Lower leg skin (tissue), 4 donors: ENCODE measurements at regions not wholly inside any gene's neighbourhood (a gene's known extent, or its start where the extent isn't known, plus 50 kb on each side); places are given as distances from the start of the nearest gene placed in this dataset.
"Not testable (repeated sequence)": the region's sequence is repeated elsewhere in the genome, so short reads cannot be mapped to it uniquely, and the experiment has no call there.

ENCODE experiments used
- DNase-seq, 2 donors: peaks; one replicate each; pipeline ENCODE4 v3.0.0-alpha.2; 2019; ENCODE audit warnings: low spot score in 2 of 2
- H3K4me3 ChIP-seq: fragments of 200-600 bp; sonication (generic); 2 replicates; pipeline ENCODE4 v1.5.1; 2017; ENCODE audit warnings: mild to moderate bottlenecking, low read depth; ENCODE audit not compliant: poor library complexity, severe bottlenecking
- POLR2A ChIP-seq, 2 donors: fragments of 450-650 bp; IDR thresholded peaks; one replicate each; pipeline ENCODE4 v1.6.1; 2016 to 2017; ENCODE audit warnings: antibody characterized with exemption in 2 of 2, mild to moderate bottlenecking in 1 of 2, moderate library complexity in 1 of 2
- WGBS, 2 donors: methylation state at CpG; one replicate each; pipeline ENCODE4 v1.1.5; 2018; 5-methylcytosine and 5-hydroxymethylcytosine counted together
- intact Hi-C: fragments of 100-400 bp; cut with DNase I; formaldehyde crosslinking; loops from one replicate; pipeline ENCODE4 v1.15.0; 2023; ENCODE audit warnings: low total_unique reads
- TF ChIP-seq, protein P1 (sequence below), 3 donors: fragments of 450-650 bp; IDR thresholded peaks; one replicate each; pipeline ENCODE4 v1.5.1; 2016; ENCODE audit warnings: antibody characterized with exemption in 3 of 3, mild to moderate bottlenecking in 3 of 3, moderate library complexity in 2 of 3

DNA sequence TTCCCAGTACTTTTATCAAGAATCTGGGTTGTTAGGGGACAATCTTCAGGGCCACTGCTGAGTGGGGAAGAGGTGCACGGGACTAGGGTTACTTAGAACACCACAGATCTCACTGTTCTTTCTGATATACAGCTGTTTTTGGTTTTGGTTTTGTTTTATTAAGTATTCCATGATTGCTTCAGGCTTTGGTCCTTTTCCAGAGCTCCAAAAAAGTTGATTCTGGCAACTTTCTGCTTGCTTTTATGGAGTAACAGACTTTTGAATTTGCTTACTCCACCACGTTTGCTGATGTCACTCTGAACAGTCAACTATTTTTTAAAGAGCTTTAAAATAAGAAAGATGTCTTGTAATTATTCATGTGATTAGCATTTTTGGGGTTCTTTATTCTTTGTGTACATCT is 368.1 kb upstream of the FOXG1 start:
- 25 to 33% methylated on average over 2 of the region's 2 CpGs for WGBS, 2 donors
- no peak overlapping the region for H3K4me3 ChIP-seq
- TF ChIP-seq, protein P1, sequence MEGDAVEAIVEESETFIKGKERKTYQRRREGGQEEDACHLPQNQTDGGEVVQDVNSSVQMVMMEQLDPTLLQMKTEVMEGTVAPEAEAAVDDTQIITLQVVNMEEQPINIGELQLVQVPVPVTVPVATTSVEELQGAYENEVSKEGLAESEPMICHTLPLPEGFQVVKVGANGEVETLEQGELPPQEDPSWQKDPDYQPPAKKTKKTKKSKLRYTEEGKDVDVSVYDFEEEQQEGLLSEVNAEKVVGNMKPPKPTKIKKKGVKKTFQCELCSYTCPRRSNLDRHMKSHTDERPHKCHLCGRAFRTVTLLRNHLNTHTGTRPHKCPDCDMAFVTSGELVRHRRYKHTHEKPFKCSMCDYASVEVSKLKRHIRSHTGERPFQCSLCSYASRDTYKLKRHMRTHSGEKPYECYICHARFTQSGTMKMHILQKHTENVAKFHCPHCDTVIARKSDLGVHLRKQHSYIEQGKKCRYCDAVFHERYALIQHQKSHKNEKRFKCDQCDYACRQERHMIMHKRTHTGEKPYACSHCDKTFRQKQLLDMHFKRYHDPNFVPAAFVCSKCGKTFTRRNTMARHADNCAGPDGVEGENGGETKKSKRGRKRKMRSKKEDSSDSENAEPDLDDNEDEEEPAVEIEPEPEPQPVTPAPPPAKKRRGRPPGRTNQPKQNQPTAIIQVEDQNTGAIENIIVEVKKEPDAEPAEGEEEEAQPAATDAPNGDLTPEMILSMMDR (IDR thresholded peaks at IDR 0.05), result no peak
- no peak for TF ChIP-seq POLR2A (IDR thresholded peaks at IDR 0.05)
- no peak for DNase-seq
- intact Hi-C loops, result no loop called here

DNA sequence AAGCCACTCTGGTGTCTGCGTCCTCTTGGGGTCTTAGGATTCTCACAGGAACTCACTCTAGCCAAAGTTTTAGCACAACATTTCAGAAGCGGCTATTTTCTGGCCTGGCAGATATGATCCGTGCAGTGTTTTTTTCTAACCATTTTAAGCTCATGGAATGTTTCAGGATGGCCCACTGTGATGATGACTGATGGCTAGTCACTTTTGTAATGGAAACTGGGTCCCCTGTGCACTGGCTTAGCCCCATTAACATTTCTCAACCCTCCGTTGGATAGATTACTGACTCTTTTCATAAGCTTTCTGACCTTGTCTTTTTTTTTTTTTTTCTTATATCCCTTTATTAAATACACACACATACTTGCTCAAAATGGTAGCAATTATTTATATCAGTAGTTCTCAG is 364.9 kb upstream of the FOXG1 start:
- H3K4me3 ChIP-seq, DNase-seq, intact Hi-C loops: not testable (repeated sequence)
- 71 to 100% methylated on average over 1 of the region's 4 CpGs for WGBS, 2 donors

DNA sequence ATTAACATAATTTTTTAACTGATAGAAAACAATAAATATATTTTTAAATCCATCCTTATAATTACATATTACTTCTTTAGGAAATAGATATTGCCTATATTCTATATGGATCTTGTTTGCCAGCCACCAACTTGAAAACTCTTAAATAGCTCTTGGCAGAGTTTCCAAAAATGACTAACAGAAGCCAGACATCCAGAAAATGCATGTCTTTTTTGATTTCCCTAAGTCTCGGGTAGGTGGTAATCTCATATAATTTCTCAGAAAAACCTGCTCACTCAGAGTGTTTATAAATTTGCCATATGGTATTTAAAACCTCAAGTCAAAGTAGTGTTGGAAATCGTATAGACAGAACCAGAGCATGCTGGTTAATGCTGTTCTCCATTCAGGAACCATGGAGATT is 360.4 kb upstream of the FOXG1 start:
- TF ChIP-seq POLR2A (IDR thresholded peaks at IDR 0.05), result no peak
- TF ChIP-seq, protein P1 (IDR thresholded peaks at IDR 0.05), result no peak
- DNase-seq, result no peak
- intact Hi-C loops, result no loop called here
- WGBS, 2 donors, result 14 to 27% methylated on average over 2 of the region's 2 CpGs
- H3K4me3 ChIP-seq, result no peak overlapping the region

DNA sequence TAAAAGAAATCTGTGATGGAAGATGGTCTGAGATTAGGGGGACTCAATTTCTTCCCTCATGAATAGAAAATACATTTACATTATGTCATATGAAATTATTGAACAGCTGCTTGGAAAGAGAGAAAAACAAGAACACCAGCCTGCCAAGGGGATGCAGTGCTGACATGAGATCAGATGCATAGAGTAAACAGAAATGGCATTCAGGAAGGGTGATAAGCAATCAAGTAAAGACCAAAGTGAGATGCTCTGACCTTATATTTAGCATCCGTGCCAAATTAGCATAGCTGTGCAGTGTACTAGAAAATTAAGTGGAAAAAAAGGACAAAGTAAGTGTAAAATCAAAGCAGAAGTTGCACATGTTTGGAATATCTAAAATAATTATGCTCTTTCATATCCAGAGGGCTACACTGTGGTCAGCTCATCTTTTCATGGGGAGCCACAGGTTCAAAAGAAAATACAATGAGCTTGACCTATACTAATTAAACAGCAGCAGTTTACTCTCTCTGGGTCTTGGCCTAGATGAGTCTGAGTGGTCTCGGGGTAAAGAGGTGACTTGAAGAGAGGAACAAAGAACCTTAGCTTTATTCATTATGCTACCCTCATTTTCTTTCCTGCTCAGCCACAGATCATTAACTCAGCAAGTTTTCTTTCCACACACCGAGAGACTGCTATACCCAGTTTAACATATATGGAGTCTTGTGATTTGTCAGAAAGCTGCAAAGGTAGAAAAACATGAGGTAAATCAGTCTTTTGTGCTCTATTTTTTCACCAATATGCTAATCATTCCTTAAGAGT is 359.4 kb upstream of the FOXG1 start:
- no peak for DNase-seq
- 65 to 69% methylated on average over 3 of the region's 3 CpGs for WGBS, 2 donors
- TF ChIP-seq, protein P1 (IDR thresholded peaks at IDR 0.05), result no peak
- TF ChIP-seq POLR2A (IDR thresholded peaks at IDR 0.05), result no peak
- H3K4me3 ChIP-seq, result no peak overlapping the region
- intact Hi-C loops, result no loop called here

DNA sequence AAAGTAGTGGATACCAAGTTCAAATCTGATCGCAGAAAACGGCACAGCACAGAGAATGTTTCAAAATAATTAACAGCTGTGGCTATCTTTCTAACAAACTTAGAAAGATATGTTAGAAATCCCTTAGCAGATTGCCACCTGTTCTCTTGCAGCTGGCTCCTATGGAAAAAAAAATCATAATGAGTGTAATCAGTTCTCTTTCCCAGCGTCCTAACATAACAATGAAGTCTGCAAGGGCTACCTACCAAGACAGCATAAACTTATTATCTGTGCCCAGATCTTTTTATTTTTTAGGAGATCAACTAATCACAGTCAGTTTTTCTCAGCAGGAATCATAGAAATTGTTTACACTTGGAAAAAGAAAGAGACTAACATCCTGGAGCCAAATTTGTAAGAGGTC is 358.6 kb upstream of the FOXG1 start:
- 33 to 52% methylated on average over 3 of the region's 3 CpGs for whole genome bisulfite sequencing, 2 donors
- intact Hi-C loops, result no loop called here
- TF ChIP-seq, protein P1 (IDR thresholded peaks at IDR 0.05), result no peak
- no peak for TF ChIP-seq POLR2A (IDR thresholded peaks at IDR 0.05)

DNA sequence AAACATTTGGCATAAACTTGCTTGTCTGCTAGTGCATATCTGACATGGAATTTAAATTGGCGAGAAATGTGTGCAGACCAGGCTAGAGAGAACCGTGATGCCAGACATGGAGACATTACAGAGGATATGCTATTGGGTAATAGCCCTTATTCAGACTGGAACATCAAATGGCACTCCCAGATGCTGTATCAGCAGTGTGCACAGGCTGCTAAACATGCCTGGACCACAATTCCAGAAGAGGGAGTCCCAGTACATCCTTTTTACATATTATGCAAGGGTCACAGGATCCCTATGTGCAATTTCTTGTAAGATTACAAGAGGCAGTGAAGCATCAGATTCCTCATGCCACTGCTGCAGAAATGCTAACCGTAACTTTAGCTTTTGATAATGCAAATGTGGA is 354.5 kb upstream of the FOXG1 start:
- no peak for DNase-seq
- no peak overlapping the region for H3K4me3 ChIP-seq
- intact Hi-C loops, result no loop called here
- WGBS, 2 donors, result 67 to 69% methylated on average over 3 of the region's 3 CpGs
- TF ChIP-seq POLR2A (IDR thresholded peaks at IDR 0.05), result no peak
- TF ChIP-seq, protein P1 (IDR thresholded peaks at IDR 0.05), result no peak

More for the DNA sequence above, 358.6 kb upstream of the FOXG1 start:
- no peak overlapping the region for H3K4me3 ChIP-seq
- no peak for DNase-seq
